Activated CD4-positive, alpha-beta T cell treated with anti-CD3 and anti-CD28 coated beads for 48 hours (primary cell): ENCODE measurements at regions not wholly inside any gene's neighbourhood (a gene's known extent, or its start where the extent isn't known, plus 50 kb on each side); places are given as distances from the start of the nearest gene placed in this dataset.

Experiments
- DNase-seq: peaks from one replicate; pipeline ENCODE4 v3.0.0-alpha.2; 2020

DNA sequence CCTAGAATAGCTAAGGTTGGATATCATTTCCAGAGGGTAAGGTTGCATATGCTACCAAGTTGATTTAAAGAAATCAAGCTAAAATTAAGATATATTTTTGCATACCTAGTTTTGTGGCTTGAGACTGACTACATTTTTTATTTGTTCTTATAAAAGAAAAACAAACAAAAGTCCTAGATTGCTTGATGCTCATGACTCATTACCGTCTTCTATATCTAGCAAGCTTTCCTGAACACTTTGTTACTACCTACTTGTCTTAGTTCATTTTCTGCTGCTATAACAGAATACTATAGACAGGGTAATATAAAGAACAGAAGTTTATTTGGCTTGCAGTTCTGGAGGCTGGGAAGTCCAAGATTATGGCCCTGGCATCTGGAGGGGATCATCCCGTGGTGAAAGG lies 152.1 kb upstream of the THRB start:
- no peak for DNase-seq

DNA sequence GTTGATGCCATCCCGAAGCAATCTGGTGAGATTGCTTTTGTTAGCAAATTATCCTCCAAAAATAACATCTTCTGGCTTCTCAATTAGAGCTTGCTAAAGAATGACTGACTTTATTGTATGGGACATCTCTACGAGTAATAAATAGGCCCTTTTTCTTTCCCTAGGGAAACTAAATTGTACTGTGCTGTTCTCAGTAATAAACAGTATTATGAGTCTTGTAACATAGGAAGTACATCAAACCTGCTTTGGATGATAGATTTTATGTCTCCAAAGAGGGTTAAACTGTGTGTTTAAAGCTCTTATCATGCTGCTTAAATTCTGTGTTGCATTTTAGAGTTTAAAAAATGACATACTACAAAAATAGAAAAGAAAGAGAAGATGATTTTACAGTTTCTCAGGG lies 153.4 kb upstream of the THRB start:
- DNase-seq, result no peak

DNA sequence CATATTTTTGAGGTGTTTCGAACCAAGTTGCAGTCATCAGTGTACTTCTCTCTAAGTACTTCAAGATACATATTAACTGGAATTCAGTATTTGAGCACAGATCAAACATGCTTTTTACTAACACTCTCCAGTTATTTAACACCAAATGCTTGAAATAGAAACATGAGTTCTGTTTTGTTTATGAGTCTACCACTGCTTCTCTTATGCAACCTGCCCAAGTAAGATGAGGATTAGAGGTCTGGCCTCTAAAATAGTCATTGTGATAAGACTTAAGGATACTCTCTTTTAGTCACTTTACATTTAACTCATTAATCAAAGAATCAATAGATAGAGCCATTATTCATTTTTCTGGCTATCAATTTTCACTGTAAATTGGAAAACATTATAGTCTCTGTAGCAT lies 156.2 kb upstream of the THRB start:
- no peak for DNase-seq

DNA sequence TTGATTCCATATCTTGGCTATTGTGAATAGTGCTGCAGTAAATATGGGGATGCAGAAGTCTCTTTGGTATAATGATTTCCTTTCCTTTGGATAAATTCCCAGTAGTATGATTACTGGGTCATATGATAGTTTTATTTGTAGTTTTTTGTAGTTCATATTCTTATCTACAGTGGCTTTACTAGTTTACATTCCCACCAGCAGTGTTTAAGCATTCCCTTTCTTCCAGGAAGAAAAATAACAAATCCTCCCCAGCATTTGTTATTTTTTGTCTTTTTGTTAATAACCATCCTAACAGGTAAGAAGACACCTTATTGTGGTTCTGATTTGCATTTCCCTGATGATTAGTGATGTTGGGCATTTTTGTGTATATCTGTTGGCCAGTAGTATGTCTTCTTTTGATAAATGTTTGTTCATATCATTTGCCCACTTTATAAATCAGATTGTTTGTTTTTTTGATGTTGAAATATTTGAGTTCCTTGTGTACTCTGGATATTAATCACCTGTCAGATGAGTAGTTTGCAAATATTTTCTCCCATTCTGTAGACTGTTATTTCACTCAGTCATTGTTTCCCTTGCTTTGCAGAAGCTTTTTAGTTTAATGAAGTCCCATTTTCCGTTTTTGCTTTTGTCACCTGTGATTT lies 163.3 kb upstream of the THRB start:
- no peak for DNase-seq

DNA sequence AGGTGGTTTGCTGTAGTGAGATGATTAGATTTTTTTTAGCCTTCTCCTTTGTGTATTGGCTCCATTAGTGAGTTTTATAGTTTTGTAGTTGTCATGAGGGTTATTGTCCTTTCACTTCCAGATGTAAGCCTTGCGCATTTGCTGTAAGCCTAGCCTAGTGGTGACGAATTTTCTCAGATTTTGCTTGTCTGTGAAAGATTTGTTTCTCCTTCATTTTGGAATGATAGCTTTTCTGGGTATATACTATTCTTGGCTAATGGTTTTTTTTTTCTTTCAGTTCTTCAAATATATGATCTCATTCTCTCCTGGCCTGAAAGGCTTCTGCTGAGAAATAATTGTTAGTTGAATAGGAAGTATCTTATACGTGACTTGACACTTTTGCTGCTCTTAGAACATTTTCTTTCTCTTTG lies 166.5 kb upstream of the THRB start:
- DNase-seq, result no peak

DNA sequence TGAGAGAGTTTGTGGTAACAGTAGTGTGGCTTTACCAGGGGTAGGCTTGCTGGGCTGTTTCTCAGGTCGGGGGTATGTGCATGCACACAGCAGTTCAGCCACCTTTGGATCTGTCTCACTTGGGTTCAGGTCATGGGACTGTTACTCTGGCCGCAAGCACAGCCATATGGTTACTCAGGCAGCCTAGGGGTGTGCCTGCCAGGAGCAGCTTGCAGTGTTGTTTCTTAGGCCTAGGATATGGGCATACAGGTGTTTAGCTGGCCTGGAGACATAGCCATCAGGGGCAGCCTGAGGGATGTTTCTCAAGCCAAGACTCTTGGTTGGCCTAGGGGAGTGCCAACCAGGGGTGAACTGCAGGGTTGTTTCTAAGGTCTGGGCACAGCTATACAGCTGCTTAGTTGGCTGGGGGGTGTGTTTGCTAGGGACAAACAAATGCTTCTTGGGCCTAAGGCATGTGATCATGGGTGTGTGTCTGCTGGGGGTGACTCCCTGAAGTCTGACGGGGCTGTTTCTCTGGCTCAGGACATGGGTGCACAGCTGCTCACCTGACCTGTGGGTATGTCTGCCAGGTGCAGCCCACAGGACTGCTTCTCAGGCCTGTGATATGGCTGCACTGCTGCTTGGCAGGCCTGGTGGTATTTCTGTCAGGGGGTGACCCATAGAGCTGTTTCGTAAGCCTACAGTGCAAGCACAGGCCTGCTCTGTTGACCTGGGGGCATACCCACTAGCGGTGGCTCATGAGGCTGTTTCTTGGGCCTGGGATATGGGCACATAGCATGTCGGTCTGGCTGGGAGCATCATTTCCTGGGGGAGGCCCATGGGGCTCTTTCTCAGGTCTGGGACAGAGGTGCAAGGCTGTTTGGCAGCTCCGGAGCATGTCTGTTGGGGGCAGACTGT lies 168.0 kb upstream of the THRB start:
- DNase-seq, result no peak

DNA sequence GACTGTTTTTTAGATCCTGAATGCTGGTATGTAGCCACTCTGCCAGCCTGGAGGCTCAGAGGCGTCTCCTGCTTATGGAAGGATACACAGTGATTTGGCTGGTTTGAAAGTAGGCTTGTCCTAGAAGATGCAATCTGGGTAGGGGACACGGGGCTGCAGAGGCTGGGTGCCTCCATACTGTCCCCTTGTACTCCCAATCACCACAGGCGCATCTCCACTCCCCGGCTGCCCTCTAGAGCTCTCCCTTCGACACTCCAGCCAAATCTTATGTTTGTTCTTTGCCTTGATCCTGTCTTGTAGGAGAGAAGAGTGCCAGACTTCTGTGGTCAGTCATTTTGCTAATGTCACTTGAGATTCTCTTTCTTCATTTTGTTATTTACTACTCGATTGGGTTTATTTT lies 168.8 kb upstream of the THRB start:
- DNase-seq, result no peak

DNA sequence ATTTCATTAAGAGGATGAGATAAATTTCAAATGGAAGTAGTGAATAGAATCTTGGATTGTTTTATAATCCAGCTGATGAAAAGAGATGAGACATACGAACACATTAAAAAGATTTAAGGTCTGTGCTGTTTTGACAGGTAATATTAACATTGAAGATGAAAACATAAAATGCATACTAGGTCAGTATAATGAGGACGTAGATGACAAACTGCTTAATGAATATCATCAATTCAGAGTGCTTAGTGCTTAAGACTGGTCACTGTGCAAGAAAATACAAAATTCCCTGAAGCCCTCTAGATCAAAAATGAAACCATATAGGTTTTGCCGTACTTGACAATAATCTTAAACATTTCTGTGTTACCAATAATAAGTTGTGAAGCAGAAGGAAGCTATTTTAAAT lies 173.4 kb upstream of the THRB start:
- DNase-seq, result no peak

DNA sequence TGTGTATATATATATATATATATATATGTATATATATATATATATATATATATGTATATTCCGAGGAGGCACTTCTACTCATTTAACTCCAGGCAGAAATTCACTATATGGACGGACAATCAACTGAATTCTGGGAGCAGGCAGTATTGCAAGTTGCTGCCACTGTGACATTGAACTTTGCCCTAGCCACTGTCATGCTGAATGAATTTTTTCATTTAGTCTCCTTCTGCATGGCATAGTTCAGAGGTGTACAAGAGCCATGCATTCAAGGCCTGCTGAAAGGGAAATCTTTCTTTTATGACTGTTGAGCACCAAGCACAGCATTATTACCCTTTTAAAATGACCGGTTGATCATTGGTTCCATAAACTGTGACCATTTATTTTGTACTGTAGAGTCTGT lies 176.2 kb upstream of the THRB start:
- DNase-seq, result no peak

DNA sequence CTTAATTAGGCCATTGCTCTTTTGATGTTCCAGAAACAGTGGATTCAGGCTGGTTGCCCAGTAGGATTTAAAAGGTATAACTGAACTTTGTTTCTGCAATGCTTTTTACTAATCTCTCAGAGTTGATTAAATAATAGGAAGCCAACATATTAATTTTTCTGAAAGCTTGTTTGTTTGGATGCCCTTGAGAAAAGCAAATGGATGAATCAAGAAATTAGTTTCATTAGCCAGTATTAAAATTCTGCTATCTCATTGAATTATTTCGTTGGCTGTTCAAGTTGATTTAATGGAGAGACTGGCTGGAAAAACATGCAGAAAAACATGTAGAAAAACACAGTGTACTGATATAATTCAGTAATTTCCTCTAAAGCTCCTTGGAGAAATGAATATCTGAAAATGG lies 178.9 kb upstream of the THRB start:
- no peak for DNase-seq

DNA sequence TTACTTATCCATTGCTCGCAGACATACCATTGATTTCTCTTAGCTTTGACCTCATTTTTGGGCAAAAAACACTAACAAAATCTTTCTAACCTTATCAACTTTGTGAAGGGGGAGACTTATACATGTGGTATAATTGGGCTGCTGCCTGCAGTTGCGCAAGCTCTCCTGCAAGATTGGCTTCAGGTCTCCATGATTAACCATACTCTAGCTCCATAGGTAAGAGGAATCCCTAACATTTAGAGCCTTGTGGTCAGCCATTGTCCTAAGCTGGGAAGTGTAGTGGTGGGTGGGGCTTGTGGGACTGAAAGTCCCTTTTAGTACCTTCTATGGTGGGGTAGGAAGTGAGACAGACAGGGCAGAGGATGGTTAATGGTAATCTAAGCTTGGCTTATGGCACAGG lies 179.6 kb upstream of the THRB start:
- DNase-seq, result no peak

DNA sequence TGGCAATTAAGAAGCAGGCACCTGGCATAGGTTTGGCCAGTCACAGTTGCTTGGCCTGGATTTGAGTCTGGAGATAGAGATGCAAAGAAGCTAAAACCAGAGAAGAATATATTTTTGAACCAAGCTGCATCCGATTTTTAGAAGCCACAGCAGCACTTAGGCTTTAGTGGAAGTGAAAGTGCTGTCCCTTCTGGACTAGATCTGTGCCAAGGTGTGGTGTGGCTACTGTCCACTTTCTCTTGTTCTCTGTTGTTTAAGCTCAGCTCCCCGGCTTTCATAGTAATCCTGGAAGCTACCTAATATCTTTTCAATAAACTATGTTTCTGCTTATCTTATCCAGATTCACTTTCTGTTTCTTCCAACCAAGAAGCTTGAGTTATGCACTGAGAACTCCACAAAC lies 183.4 kb upstream of the THRB start:
- no peak for DNase-seq

DNA sequence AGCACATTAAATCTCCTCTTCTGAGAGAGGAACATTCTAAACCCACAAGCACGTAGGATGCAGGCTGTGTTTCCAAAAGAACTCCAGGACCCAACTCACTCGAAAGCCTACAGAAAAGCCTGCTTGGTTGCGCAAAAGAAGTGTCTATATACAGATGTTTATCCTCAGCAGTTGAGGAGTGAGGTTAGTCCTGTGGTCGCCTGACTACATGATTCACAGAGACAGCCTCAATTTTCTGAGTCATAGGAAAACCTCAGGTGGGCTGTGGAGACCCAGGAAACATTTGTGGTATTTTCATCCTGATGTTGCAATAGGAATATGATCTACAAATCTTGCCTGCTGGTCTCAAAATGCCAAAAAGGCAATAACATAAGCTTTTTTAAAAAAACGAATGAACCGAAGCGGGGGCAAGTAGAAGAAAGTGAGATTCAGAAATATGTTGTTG lies 183.8 kb upstream of the THRB start:
- DNase-seq, result peak; percentile 36

DNA sequence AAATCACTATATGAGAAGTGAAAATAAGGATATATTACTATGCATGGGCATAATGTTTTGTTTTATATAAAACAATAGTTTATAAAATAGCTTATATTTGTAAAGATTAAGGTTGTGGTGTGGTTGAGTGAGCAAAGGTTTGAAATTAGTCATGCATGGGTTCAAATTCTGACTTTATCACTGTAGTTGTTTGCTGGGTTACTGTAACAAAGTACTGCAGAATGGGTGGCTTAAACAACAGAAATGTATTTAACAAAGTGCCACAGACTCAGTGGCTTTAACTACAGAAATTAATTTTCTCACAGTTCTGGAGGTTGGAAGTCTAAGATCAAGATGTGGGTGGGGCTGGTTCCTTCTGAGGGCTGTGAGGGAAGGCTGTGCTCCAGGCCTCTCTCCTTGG lies 184.8 kb upstream of the THRB start:
- no peak for DNase-seq

DNA sequence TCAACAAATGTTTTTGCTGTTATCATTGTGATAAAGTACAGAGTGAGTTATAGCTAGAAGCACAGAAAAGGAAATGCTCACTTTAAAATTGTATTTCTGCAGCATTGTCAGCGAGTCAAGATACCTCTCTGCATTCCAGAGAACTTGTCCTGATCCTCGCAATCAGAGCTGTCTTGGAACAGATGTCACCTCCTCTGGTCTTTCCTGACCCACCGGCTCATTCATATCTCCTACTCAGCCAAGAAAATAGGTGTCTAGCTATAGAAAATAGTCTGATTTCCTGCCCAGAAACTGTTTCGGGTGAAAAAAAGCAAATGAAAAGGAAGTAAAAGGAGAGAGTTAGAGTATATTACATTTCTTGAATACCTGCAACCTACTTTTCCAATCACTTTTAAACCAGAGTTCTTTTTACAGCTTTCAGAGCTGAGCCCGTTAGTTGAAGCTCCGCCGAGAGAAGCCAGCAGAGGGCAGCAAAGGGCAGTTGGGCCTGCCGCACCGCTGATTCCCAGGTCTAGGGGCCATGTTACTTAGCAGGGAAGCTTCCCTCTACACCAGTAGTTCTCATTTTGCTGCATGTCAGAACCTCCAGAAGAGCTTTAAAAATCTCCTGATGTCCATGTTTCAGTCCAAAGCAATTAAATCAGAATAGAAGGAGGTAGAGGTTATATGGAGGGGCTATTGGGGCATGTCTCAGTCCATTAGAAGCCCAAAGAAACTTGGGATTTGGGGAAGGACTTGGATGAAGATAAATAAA lies 185.7 kb upstream of the THRB start:
- DNase-seq, result peak; percentile 77

DNA sequence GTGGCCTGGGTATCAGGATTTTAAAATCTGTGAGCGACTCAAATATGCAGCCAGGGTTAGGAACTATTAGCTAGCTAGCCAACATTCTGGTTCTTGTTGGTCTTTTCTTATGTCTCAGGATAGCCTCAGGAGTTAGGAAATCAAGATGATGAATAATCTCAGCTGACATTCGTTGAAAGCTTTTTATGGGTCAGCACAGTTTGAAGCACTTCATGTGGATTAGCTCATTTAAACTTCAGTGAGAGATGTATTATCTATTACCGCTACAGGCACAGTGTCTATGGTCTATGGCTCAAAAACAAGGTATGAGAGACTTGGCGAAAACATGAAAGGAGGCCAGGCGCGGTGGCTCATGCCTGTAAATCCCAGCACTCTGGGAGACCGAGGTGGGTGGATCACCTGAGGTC lies 187.5 kb upstream of the THRB start:
- DNase-seq, result no peak

DNA sequence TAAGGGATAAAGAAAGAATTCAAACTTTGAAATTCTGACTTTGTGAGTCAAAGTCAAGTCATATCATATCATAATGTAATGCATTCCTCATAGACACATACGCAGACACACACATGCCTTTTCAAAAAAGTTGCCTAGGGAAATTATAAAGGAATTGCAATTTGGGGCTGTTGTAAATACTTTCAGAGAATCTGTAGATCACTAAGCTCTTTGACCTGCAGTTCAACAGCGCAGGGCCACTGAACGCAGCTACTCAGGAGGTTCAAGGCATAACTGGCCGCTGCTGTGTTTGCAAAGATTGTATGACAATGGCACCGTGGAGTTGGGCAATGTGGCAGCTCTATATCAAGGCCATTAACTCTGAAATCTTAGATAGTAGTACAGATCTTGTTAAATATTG lies 188.4 kb upstream of the THRB start:
- DNase-seq, result no peak

DNA sequence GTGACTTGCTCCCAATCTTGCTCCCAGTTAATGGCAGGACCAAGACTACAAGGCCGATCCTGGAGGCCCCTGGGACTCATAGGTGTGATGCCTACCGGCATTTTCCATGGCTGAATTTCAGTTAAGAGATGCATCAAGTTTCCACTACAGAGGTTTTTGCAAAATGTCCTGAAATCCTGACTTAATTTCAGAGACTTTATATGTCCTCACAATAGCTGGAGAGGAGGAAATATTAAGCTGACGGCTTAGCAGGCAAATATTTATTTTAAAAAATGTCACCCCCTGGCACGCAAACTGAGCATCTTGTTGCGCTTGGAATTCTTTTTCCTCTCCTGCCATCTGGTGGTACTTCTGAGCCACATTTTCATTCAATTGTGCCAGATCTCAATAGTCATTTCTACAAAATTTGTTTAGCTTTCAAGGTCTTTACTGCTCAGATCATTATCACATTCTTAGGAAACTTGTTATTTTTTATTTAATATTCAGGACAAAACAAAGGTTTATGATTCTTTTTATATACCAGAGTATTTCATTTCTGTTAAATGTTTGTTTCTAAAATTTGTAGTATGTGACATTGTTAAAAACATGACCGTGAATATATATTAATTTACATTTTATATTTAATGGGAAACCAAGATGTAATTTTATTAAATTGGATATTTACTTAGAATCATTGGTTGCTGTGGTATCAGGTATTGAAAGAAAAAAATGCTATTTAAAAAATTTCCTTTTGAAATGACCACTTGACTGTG lies 189.2 kb upstream of the THRB start:
- no peak for DNase-seq

DNA sequence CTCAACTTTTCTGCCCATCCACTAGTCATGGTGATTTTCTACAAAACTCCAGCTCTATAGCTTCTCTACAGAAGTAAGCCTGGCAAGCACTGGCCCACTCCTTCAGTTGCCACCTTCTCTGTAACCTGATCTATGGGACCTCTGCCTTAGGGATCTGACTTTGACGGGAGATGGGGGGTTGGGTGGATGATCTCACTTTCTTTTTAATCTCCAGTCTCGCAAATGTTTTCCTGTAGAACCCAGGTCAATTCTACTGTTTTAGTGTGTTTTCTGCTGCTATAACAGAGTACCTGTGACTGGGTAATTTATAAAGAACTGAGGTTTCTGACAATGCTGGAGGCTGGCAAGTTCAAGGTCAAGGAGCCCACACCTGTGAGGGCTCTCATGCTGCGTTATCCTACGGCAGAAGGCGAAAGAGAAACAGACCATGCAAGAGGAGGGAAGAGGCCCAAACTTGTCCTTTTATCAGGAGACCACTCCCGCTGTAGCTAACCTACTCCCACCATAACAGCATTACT lies 189.9 kb upstream of the THRB start:
- DNase-seq, result no peak

DNA sequence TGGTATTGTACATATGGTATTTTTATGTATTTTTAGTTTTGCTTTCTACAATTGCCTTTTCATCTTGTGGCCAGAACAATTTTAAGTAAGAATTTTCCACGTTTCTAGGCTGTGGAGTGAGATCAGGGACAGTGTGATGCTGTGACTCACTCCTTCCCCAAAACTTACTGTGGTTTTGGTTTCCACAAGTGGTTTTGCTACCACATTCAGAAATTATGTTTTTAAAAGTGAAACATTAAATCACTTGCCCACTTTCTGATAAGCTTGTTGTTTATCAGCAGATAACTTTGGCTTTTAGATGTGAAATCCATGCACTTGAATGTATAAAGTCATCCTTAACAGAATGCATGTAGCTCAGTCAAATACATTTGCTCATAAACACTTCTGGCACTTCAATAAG lies 192.2 kb upstream of the THRB start:
- DNase-seq, result peak; percentile 22

DNA sequence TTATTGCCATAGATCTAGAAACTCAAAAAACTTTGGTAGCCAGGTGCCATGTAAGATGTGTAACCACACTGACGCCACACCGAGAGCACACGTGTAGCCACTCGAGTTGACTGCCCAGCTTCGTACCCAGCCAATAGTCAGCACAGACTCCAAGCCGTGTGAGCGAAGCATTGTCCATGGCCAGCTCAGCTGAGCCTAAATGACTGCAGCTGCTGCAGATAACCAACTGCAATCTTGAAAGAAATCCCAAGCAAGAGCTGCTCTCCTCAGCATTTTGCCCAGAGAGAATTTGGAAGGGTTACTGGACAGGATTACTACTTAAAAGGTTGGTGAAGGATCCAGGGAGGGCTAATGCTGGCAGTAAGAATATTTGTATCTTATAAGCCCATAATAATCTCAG lies 193.0 kb upstream of the THRB start:
- DNase-seq, result no peak

DNA sequence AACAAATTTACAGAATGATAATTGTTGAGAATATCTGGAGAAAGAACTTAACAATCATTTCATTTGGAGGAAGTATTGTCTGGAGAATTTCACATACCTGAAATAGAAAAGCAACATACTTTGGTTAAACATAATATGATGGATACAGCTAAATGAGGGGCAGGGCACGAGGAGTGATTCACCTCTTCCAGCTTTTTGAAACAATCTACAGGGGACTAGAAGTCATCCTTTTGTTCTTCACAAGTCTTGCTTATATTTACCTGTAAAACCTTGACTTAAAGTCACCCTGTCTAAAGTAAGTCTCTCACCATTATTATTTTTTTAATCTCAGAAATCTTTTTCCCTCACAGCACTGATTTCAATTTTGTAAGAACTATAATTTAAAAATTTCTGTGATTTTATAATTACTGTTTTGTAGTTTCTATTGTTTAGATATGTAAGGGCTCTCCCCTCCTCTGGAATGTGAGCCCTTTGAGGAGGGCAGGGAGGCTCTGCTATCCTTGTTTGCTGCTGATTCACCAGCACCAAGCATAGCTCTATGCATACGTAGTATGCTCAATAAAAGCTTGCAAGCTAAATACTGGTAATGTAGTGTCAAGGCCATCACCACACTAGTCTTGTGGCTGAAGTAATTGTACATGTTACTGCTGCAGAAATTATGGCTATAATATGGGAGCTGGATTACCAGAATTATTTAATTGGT lies 193.9 kb upstream of the THRB start:
- DNase-seq, result no peak
